Chondrocyte (in vitro differentiated cells): ENCODE measurements at regions not wholly inside any gene's neighbourhood (a gene's known extent, or its start where the extent isn't known, plus 50 kb on each side); places are given as distances from the start of the nearest gene placed in this dataset.
A peak's percentile ranks its signal among the peaks of the same experiment; 100 is the strongest.

Experiments
- DNase-seq: peaks from one replicate; pipeline ENCODE4 v3.0.0; 2021; ENCODE audit warnings: mixed read lengths, low spot score
- H3K27ac Mint-ChIP-seq: one replicate; pipeline ENCODE4 v1.8.0; 2021; ENCODE audit warnings: mild to moderate bottlenecking, moderate library complexity, mixed read lengths; ENCODE audit not compliant: unreplicated experiment
- H3K27me3 Mint-ChIP-seq: 2 replicates; pipeline ENCODE4 v1.8.0; 2021; ENCODE audit warnings: low read depth, mixed read lengths
- H3K36me3 Mint-ChIP-seq: 2 replicates; pipeline ENCODE4 v1.8.0; 2021; ENCODE audit warnings: low read depth, mixed read lengths
- H3K4me1 Mint-ChIP-seq: 2 replicates; pipeline ENCODE4 v1.8.0; 2021; ENCODE audit warnings: low read depth, mild to moderate bottlenecking, mixed read lengths
- H3K4me3 Mint-ChIP-seq: one replicate; pipeline ENCODE4 v1.8.0; 2021; ENCODE audit warnings: mild to moderate bottlenecking, moderate library complexity, mixed read lengths; ENCODE audit not compliant: unreplicated experiment
- H3K9me3 Mint-ChIP-seq: 2 replicates; pipeline ENCODE4 v1.8.0; 2021; ENCODE audit warnings: low read depth, mixed read lengths
- TF ChIP-seq, protein P1 (sequence below): fragments of 200-600 bp; sonication (generic); IDR thresholded peaks from 2 replicates; pipeline ENCODE4 v1.5.0; 2021; ENCODE audit warnings: antibody characterized with exemption, mild to moderate bottlenecking, moderate library complexity

GRCh38 chr6:159582736-159583135 is 110.3 kb downstream of the SOD2 start:
- peaks cover 26% of the 10 kb centered on the region for H3K27me3 Mint-ChIP-seq
- no peak overlapping the region for H3K4me3 Mint-ChIP-seq
- no peaks in the 10 kb centered on the region for H3K36me3 Mint-ChIP-seq
- H3K27ac Mint-ChIP-seq: no peak overlapping the region
- no peaks in the 10 kb centered on the region for H3K4me1 Mint-ChIP-seq
- no peak for DNase-seq
- no peaks in the 10 kb centered on the region for H3K9me3 Mint-ChIP-seq
- TF ChIP-seq, protein P1, sequence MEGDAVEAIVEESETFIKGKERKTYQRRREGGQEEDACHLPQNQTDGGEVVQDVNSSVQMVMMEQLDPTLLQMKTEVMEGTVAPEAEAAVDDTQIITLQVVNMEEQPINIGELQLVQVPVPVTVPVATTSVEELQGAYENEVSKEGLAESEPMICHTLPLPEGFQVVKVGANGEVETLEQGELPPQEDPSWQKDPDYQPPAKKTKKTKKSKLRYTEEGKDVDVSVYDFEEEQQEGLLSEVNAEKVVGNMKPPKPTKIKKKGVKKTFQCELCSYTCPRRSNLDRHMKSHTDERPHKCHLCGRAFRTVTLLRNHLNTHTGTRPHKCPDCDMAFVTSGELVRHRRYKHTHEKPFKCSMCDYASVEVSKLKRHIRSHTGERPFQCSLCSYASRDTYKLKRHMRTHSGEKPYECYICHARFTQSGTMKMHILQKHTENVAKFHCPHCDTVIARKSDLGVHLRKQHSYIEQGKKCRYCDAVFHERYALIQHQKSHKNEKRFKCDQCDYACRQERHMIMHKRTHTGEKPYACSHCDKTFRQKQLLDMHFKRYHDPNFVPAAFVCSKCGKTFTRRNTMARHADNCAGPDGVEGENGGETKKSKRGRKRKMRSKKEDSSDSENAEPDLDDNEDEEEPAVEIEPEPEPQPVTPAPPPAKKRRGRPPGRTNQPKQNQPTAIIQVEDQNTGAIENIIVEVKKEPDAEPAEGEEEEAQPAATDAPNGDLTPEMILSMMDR: no peak

GRCh38 chr6:159578629-159579028 is 114.4 kb downstream of the SOD2 start:
- H3K27me3 Mint-ChIP-seq: peaks cover 22% of the 10 kb centered on the region
- no peak for DNase-seq

GRCh38 chr6:159577564-159577963 is 115.5 kb downstream of the SOD2 start:
- no peak overlapping the region for H3K4me3 Mint-ChIP-seq
- H3K9me3 Mint-ChIP-seq: no peaks in the 10 kb centered on the region
- peak overlapping the region; percentile 24 for H3K27ac Mint-ChIP-seq
- TF ChIP-seq, protein P1: no peak
- no peaks in the 10 kb centered on the region for H3K36me3 Mint-ChIP-seq
- H3K27me3 Mint-ChIP-seq: peaks cover 16% of the 10 kb centered on the region
- H3K4me1 Mint-ChIP-seq: peaks cover 3% of the 10 kb centered on the region
- no peak for DNase-seq

More at GRCh38 chr6:159578629-159579028, 114.4 kb downstream of the SOD2 start:
- TF ChIP-seq, protein P1: no peak
- Mint-ChIP-seq H3K27ac (no peak overlapping the region), H3K4me1 (peaks cover 3% of the 10 kb centered on the region), H3K36me3 (no peaks in the 10 kb centered on the region), H3K9me3 (no peaks in the 10 kb centered on the region), H3K4me3 (no peak overlapping the region)

DNA sequence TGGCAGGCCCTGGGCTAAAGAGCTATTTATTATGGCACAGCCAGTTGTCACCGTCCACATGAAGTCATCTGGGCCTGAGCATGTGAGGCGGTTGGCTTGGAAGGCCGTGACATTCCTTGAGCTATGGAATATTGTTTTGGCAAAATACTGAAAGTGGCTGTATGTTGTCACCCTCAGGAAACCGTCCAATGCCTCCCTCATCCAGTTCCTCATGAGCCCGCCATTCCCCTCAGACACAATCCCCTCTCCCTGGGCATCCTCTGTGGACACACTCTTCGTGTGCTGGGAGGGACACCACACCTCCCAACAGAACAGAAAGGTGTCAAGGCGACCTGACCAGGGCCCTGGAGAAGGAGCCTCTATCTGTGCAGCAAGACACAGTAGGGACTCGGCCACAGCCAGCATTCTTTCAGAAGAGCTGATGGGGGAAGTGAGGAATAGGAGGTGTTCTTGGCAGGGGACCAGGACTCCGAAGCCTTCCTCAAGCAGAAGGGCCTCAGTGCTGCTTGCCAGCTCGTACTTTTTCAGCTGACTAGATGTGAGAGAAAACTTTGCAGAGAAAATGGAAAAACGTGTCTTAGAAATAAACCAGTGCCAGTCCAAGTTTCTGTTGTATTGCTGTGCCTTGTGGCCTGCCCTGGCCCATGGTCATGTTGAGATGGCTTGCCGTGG is 120.5 kb downstream of the SOD2 start:
- Mint-ChIP-seq H3K4me1 (peaks cover 3% of the 10 kb centered on the region), H3K9me3 (peaks cover 25% of the 10 kb centered on the region), H3K27me3 (no peaks in the 10 kb centered on the region), H3K27ac (no peak overlapping the region), H3K36me3 (no peaks in the 10 kb centered on the region), H3K4me3 (no peak overlapping the region)
- TF ChIP-seq, protein P1: no peak
- no peak for DNase-seq

- no peak for DNase-seq
- peaks cover 1% of the 10 kb centered on the region for H3K36me3 Mint-ChIP-seq
- no peak overlapping the region for H3K27ac Mint-ChIP-seq
- H3K4me1 Mint-ChIP-seq: peaks cover 8% of the 10 kb centered on the region
- peaks cover 6% of the 10 kb centered on the region for H3K27me3 Mint-ChIP-seq
- H3K4me3 Mint-ChIP-seq: no peak overlapping the region
- peaks cover 11% of the 10 kb centered on the region for H3K9me3 Mint-ChIP-seq
- TF ChIP-seq, protein P1: no peak
These were observed 127.8 kb downstream of the SOD2 start for GRCh38 chr6:159565181-159565710.
